HEK293 (cell line): ENCODE measurements at regions not wholly inside any gene's neighbourhood (a gene's known extent, or its start where the extent isn't known, plus 50 kb on each side); places are given as distances from the start of the nearest gene placed in this dataset.

ENCODE experiments used
- CTCF ChIA-PET: fragments of 350-600 bp; formaldehyde crosslinking; extraction: SDS; loops from one replicate; lab custom pipeline; 2021; ENCODE audit warnings: antibody characterized with exemption; lab: Yijun Ruan, JAX
- POLR2A ChIA-PET: fragments of 300-600 bp; formaldehyde crosslinking; extraction: SDS; loops from one replicate; lab custom pipeline; 2020; ENCODE audit warnings: antibody characterized with exemption, inconsistent platforms; lab: Yijun Ruan, JAX
- H3K27ac ChIP-seq: fragments of 200-500 bp; sonication (Bioruptor generic); 2 replicates; pipeline ENCODE4 v1.5.1; 2014; ENCODE audit warnings: low read depth, low read length, control low read depth, inconsistent platforms; ENCODE audit errors: extremely low read depth
- H3K36me3 ChIP-seq, 2 experiments: fragments of 200-500 bp in 1 of 2; sonication (Bioruptor generic) in 1 of 2; 1 replicate in 1 of 2; 2 replicates in 1 of 2; pipeline ENCODE4 v1.5.1; 2014 to 2017; ENCODE audit warnings: inconsistent platforms in 2 of 2, low read length in 2 of 2; ENCODE audit not compliant: control insufficient read depth in 2 of 2, insufficient read depth in 1 of 2
- H3K4me1 ChIP-seq: fragments of 200-500 bp; sonication (Bioruptor generic); 2 replicates; pipeline ENCODE4 v1.5.1; 2014; ENCODE audit warnings: mild to moderate bottlenecking, low read length, inconsistent platforms; ENCODE audit not compliant: control insufficient read depth, insufficient read depth
- H3K4me3 ChIP-seq: 2 replicates; pipeline ENCODE4 v1.5.1; 2011; ENCODE audit warnings: low read depth, mild to moderate bottlenecking, control low read depth, low read length, moderate library complexity
- H3K9me3 ChIP-seq: fragments of 200-500 bp; sonication (Bioruptor generic); 2 replicates; pipeline ENCODE4 v1.5.1; 2014; ENCODE audit warnings: low read depth, low read length, inconsistent platforms; ENCODE audit not compliant: control insufficient read depth, insufficient read depth
- FEZF1 ChIP-seq: fragments of 450-650 bp; formaldehyde crosslinking; IDR thresholded peaks from 2 replicates; pipeline ENCODE4 v1.5.1; 2016; ENCODE audit warnings: missing biosample characterization, missing genetic modification characterization
- HOXA7 ChIP-seq: sonication (generic); formaldehyde crosslinking; IDR thresholded peaks from 2 replicates; pipeline ENCODE4 v1.8.1; 2022; ENCODE audit warnings: missing genetic modification reagents, borderline replicate concordance
- HOXC10 ChIP-seq: sonication (generic); formaldehyde crosslinking; IDR thresholded peaks from 2 replicates; pipeline ENCODE4 v1.8.1; 2023; ENCODE audit warnings: mild to moderate bottlenecking, missing genetic modification reagents
- MEIS1 ChIP-seq: sonication (generic); formaldehyde crosslinking; IDR thresholded peaks from 2 replicates; pipeline ENCODE4 v1.8.1; 2022; ENCODE audit warnings: missing genetic modification reagents, mild to moderate bottlenecking, borderline replicate concordance
- PRDM1 ChIP-seq: fragments of 450-650 bp; formaldehyde crosslinking; IDR thresholded peaks from 2 replicates; pipeline ENCODE4; 2016; ENCODE audit warnings: missing biosample characterization, missing genetic modification characterization
- REST ChIP-seq: fragments of 450-650 bp; formaldehyde crosslinking; IDR thresholded peaks from 2 replicates; pipeline ENCODE4 v1.5.1; 2016; ENCODE audit warnings: missing biosample characterization, missing genetic modification characterization
- SP3 ChIP-seq: fragments of 450-650 bp; formaldehyde crosslinking; IDR thresholded peaks from 2 replicates; pipeline ENCODE4 v1.5.1; 2016; ENCODE audit warnings: missing biosample characterization, missing genetic modification characterization
- ZBTB1 ChIP-seq: fragments of 450-650 bp; formaldehyde crosslinking; IDR thresholded peaks from 2 replicates; pipeline ENCODE4 v1.5.1; 2016; ENCODE audit warnings: missing biosample characterization, missing genetic modification characterization
- ZFP41 ChIP-seq: fragments of 450-650 bp; formaldehyde crosslinking; IDR thresholded peaks from 2 replicates; pipeline ENCODE4 v1.5.1; 2016; ENCODE audit warnings: missing biosample characterization, missing genetic modification characterization, borderline replicate concordance
- ZFP69B ChIP-seq: fragments of 450-650 bp; formaldehyde crosslinking; IDR thresholded peaks from 2 replicates; pipeline ENCODE4 v1.5.1; 2016; ENCODE audit warnings: missing biosample characterization, missing genetic modification characterization
- ZNF112 ChIP-seq: fragments of 450-650 bp; formaldehyde crosslinking; IDR thresholded peaks from 2 replicates; pipeline ENCODE4 v1.5.0; 2017; ENCODE audit warnings: missing biosample characterization, missing genetic modification characterization
- ZNF146 ChIP-seq: fragments of 450-650 bp; formaldehyde crosslinking; IDR thresholded peaks from 2 replicates; pipeline ENCODE4 v1.5.1; 2016; ENCODE audit warnings: missing biosample characterization, missing genetic modification characterization
- ZNF148 ChIP-seq: fragments of 450-650 bp; formaldehyde crosslinking; IDR thresholded peaks from 2 replicates; pipeline ENCODE4 v1.5.0; 2017; ENCODE audit warnings: missing biosample characterization, missing genetic modification characterization, borderline replicate concordance
- ZNF24 ChIP-seq: fragments of 450-650 bp; formaldehyde crosslinking; IDR thresholded peaks from 2 replicates; pipeline ENCODE4 v1.5.1; 2016; ENCODE audit warnings: missing biosample characterization, missing genetic modification characterization
- ZNF394 ChIP-seq: fragments of 450-650 bp; formaldehyde crosslinking; IDR thresholded peaks from 2 replicates; pipeline ENCODE4 v1.5.1; 2016; ENCODE audit warnings: missing biosample characterization, missing genetic modification characterization, mild to moderate bottlenecking, moderate library complexity, borderline replicate concordance
- ZNF404 ChIP-seq: fragments of 450-650 bp; formaldehyde crosslinking; IDR thresholded peaks from 2 replicates; pipeline ENCODE4 v1.5.1; 2017; ENCODE audit warnings: missing biosample characterization, missing genetic modification characterization
- ZNF529 ChIP-seq: fragments of 450-650 bp; formaldehyde crosslinking; IDR thresholded peaks from 2 replicates; pipeline ENCODE4 v1.5.1; 2017; ENCODE audit warnings: missing genetic modification characterization, missing biosample characterization; ENCODE audit not compliant: insufficient replicate concordance
- ZNF571 ChIP-seq: fragments of 450-650 bp; formaldehyde crosslinking; IDR thresholded peaks from 2 replicates; pipeline ENCODE4 v1.5.0; 2017; ENCODE audit warnings: missing biosample characterization, missing genetic modification characterization
- ZNF692 ChIP-seq: fragments of 450-650 bp; formaldehyde crosslinking; IDR thresholded peaks from 2 replicates; pipeline ENCODE4 v1.5.1; 2016; ENCODE audit warnings: missing biosample characterization, missing genetic modification characterization
- ZNF843 ChIP-seq: fragments of 450-650 bp; formaldehyde crosslinking; IDR thresholded peaks from 2 replicates; pipeline ENCODE4 v1.5.1; 2016; ENCODE audit warnings: missing biosample characterization, missing genetic modification characterization
- ZSCAN18 ChIP-seq: fragments of 450-650 bp; formaldehyde crosslinking; IDR thresholded peaks from 2 replicates; pipeline ENCODE4 v1.5.1; 2016; ENCODE audit warnings: missing biosample characterization, missing genetic modification characterization

GRCh38 chr7:25628446-25628845 lies 400.2 kb upstream of the NPVF start (continued):
- TF ChIP-seq ZSCAN18 (tag by site-specific recombination), result no peak
- TF ChIP-seq ZNF404 (tag by site-specific recombination), result no peak
- TF ChIP-seq SP3 (tag by site-specific recombination), result no peak
- TF ChIP-seq ZNF571 (tag by site-specific recombination), result no peak
- TF ChIP-seq, all 188 proteins: peak for 0

- Histone ChIP-seq H3K4me3 (no peak overlapping the region), H3K27ac (no peak overlapping the region), H3K4me1 (no peaks in the 10 kb centered on the region; the same call in 1 of the 2 replicates), H3K9me3 (no peaks in the 10 kb centered on the region), H3K36me3 (no peaks in the 10 kb centered on the region)
- TF ChIP-seq ZNF529 (tag by site-specific recombination) (no peak), ZNF24 (no peak), ZFP69B (tag by site-specific recombination) (no peak), MEIS1 (CRISPR knock-in tag) (no peak), ZNF692 (tag by site-specific recombination) (no peak), ZBTB1 (no peak), HOXA7 (CRISPR knock-in tag) (no peak)
- ChIA-PET POLR2A (no interaction called here), CTCF (interaction anchor here (0.7 kb wide), 1 partner anchor 222 kb away, joined by 3 read pairs; no protein-coding TSS in a partner anchor)
Measured at GRCh38 chr7:25632616-25633015, 404.3 kb upstream of the NPVF start.

- Histone ChIP-seq H3K9me3 (no peaks in the 10 kb centered on the region), H3K27ac (no peak overlapping the region), H3K36me3 (no peaks in the 10 kb centered on the region), H3K4me1 (no peaks in the 10 kb centered on the region; the same call in 1 of the 2 replicates), H3K4me3 (no peak overlapping the region)
- ChIA-PET CTCF (no interaction called here), POLR2A (no interaction called here)
- TF ChIP-seq ZNF112 (tag by site-specific recombination) (no peak), ZNF571 (tag by site-specific recombination) (no peak), ZNF146 (tag by site-specific recombination) (no peak), HOXC10 (CRISPR knock-in tag) (no peak), ZNF148 (tag by site-specific recombination) (no peak), ZNF394 (no peak), REST (tag by site-specific recombination) (no peak), PRDM1 (no peak), ZFP41 (tag by site-specific recombination) (no peak), ZNF843 (tag by site-specific recombination) (no peak), FEZF1 (tag by site-specific recombination) (no peak)
Measured at GRCh38 chr7:25633426-25634036, 405.2 kb upstream of the NPVF start.
